Stimulated activated CD4-positive, alpha-beta T cell treated with anti-CD3 and anti-CD28 coated beads, TNF-alpha, amount 100 ng/mL, for 4 hours (primary cell): ENCODE measurements at regions not wholly inside any gene's neighbourhood (a gene's known extent, or its start where the extent isn't known, plus 50 kb on each side); places are given as distances from the start of the nearest gene placed in this dataset.
"Not testable (repeated sequence)": the region's sequence is repeated elsewhere in the genome, so short reads cannot be mapped to it uniquely, and the experiment has no call there.

Experiments used
- DNase-seq, 3 experiments: peaks; one replicate each; pipeline ENCODE4 v3.0.0-alpha.2; 2020; ENCODE audit warnings: low read depth in 3 of 3

- no peak for DNase-seq
These were observed 333.7 kb downstream of the DAD1 start for GRCh38 chr14:22255017-22255950.

DNA sequence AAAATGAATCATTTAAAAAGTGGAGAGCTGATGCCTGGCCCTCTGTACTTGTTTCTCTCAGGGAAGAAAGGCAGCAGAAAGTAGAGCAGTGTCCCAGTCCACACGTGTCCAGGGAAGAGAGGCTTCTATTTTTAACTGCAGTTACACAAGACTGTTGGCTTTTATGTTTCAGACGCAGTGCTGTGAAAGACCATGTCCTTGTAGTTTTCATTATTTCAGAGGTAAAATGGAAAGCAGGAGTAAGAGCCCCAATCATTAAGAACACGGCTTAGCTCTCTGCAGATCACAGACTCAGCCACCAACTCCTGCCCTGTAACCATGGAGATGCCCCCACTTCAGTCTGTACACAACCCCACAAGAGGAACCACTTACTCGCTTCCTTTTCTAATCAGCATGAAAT, 336.3 kb downstream of the DAD1 start:
- no peak for DNase-seq

- DNase-seq = no peak
These were observed 337.9 kb downstream of the DAD1 start for GRCh38 chr14:22251090-22251489.

DNA sequence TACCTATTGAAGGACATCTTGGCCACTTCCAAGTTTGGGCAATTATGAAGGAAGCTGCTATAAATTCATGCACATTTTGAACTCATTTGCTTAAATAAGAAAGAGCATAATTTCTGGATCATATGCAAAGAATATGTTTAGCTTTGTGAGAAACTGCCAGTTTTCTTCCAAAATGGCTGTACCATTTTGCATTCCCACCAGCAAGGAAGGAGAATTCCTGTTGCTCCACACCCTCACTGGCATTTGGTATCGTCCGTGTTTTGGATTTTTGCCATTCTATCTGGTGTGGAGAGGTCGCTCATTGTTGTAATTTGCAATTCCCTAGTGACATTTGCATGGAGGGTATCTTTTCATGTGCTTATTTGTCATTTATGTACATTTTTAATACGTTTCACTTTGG, 339.3 kb downstream of the DAD1 start:
- DNase-seq = no peak

- DNase-seq = no peak
These were observed 344.9 kb downstream of the DAD1 start for GRCh38 chr14:22243971-22244581.

DNA sequence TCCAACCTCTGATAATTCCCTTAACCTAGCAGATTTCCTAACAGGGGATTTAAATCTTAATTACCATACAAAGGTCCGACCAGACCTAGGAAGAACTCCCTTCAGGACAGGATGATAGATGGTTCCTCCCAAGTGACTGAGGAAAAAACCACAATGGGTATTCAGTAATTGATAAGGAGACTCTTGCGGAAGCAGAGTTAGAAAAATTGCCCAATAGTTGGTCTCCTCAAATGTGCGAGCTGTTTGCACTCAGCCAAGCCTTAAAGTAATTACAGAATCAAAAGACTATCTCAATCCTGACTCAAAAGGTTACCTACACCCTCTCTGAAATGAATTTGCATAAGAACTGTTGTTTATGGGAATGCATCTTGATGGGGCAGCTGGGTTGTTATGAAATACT, 350.7 kb downstream of the DAD1 start:
- not testable (repeated sequence) for DNase-seq

DNA sequence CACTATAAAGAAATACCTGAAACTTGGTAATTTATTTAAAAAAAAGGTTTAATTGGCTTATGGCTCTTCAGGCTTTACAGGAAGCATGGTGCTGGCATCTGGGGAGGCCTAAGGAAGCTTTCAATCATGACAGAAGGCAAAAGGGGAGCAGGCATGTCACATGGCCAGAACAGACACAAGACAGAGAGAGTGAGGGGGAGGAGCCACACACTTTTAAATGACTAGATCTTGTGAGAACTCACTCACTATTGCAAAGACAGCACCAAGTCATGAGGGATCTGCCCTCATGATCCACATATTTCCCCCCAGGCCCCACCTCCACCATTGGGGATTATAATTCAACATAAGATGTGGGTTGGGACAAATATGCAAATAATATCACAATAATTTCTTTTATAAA, 355.6 kb downstream of the DAD1 start:
- no peak for DNase-seq

DNA sequence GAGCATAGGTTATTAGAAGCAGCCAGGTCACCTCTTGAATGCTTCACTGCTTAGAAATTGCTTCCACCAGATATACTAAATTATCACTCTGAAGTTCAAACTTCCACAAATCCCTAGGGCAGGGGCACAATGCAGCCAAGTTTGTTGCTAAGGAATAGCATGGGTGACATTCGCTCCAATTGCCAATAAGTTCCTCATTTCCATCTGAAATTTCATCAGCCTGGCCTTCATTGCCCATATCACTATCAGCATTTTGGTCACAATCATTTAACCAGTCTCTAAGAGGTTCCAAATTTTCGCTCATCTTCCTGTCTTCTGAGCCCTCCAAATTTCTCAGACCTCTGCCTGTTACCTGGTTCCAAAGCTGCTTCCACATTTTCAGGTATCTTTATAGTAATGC, 356.1 kb downstream of the DAD1 start:
- no peak for DNase-seq

- DNase-seq = no peak
These were observed 356.5 kb downstream of the DAD1 start for GRCh38 chr14:22232486-22232885.

- DNase-seq = no peak
These were observed 358.0 kb downstream of the DAD1 start for GRCh38 chr14:22231018-22231417.

GRCh38 chr14:22230517-22230916, 358.5 kb downstream of the DAD1 start:
- no peak for DNase-seq

- DNase-seq = no peak
These were observed 361.9 kb downstream of the DAD1 start for GRCh38 chr14:22227084-22227483.

GRCh38 chr14:22226381-22226780, 362.6 kb downstream of the DAD1 start:
- no peak for DNase-seq

DNA sequence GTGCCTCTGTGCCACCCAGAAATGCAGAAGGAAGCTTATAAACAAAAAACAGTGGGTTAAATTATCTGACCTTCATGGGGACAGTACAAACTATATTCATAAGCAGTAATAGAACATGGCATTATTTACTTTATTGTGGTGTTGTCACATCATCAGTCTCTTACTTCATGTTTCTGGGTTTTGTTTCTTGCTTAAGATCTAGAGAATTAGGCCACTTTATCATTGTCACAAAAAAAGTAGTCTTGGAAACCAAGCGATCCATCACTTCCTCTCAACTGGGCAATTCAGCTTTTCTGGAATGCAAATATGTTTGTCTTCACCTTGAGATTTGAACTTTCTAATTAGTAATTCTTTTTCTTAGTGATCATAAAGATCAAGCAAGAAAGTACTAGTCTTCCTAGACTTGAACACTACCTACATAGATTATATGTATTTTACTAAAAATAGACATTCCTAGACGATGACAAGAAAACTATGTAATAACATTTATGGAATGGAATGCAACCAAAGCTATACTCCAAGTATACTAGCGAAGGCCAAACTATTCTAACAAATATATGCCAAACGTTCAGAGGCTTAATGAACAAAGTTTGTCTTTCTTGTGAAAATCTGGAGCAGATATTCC, 363.4 kb downstream of the DAD1 start:
- DNase-seq = no peak

DNA sequence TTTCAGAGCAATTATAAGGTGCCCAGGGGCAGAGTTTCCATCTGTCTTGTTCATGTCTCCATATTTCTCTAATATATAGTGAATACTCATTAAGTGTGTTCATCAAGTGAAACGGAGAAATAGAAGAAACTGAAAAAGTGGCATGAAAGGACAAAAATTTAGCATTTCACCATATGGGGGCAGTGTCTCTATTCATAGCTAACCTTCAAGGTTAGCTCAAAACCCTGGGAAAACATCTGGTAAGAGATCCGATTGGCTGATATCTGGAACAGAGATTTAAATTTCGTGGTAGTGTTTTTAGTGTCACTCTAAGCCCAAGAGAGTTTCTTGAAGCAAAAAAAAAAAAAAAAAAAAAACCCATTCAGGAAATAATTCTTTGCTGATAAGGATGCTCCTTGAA, 367.5 kb downstream of the DAD1 start:
- DNase-seq = no peak

DNA sequence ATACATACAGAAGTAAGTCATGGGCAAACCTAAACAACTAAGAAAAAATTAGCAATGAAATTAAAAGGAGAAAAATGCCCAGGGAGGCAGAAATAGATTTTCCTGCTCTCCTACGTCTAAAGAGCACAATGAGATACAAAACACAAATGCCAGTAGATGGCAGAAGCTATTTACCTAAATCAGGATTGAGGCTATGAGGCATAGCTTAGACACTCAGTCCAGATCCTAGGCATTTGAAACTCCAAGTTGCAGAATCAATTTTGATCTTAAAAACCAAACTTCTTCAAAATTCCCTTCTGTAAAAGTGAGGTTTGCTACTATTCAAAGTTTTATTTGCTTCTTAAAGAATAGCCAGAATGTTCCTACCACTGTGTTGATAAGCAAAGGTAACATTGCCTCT, 368.6 kb downstream of the DAD1 start:
- no peak for DNase-seq

DNA sequence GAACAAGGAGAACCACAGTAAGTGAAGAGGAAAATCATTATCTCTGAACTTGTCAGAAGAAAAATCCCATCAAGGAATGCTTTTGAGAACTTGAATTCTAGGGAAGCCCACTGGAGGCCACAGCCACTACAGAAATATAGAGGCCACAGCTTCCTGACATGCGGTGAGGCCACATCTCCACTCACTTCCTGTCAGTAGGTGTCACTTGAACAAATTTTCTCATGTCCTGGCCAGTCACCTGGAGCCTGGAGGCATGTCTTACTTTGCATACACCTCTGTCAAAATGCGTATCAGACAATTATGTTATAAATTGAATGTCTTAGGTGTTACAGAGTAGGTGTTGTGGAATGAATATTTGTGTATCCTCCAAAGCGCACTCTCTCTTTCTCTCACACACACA, 370.3 kb downstream of the DAD1 start:
- DNase-seq = no peak

DNA sequence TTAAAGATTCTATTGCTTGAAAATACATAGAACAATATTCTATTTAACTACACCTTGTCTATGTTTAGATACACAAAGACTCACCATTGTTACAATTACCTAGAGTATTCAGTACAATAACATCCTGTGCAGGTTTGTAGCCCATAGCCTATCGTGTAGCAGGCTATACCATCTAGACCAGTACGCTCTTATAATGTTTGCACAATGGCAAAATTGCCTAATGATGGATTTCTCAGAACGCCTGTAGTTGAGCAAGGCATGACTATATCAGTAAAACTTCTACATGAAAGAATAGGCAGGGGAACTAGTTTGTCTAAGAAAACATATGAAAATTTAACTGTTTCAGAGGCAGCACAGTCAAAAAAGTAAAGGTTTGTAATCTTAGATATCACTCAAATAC, 375.9 kb downstream of the DAD1 start:
- DNase-seq = no peak

GRCh38 chr14:22210906-22211305, 378.1 kb downstream of the DAD1 start:
- no peak for DNase-seq

- no peak for DNase-seq
These were observed 379.0 kb downstream of the DAD1 start for GRCh38 chr14:22210026-22210425.

GRCh38 chr14:22203036-22203435, 386.0 kb downstream of the DAD1 start:
- DNase-seq = no peak

GRCh38 chr14:22202313-22202712, 386.7 kb downstream of the DAD1 start:
- DNase-seq = no peak
